Caco-2 (cell line): ENCODE measurements at regions not wholly inside any gene's neighbourhood (a gene's known extent, or its start where the extent isn't known, plus 50 kb on each side); places are given as distances from the start of the nearest gene placed in this dataset.
"Not testable (repeated sequence)": the region's sequence is repeated elsewhere in the genome, so short reads cannot be mapped to it uniquely, and the experiment has no call there.

ENCODE experiments used
- BruUV-seq: library from RNA; stranded (reverse); fragments of 400-500 nt; replicated peaks from 2 replicates; lab custom pipeline; 2021; lab: Mats Ljungman, UMichigan
- CTCF ChIA-PET: fragments of 300-600 bp; sonication (Branson Sonifier 250); formaldehyde crosslinking; loops from one replicate; lab custom pipeline; 2022; ENCODE audit warnings: antibody characterized with exemption; lab: Charles Lee
- POLR2A ChIA-PET: fragments of 300-600 bp; sonication (Branson Sonifier 250); formaldehyde crosslinking; loops from one replicate; lab custom pipeline; 2022; ENCODE audit warnings: antibody characterized with exemption; lab: Charles Lee
- DNase-seq, 2 experiments: peaks; one replicate each; pipeline versions ENCODE4 v3.0.0 to v3.0.0-alpha.2; 2020 to 2022
- H3K27me3 ChIP-seq: replicated peaks from 2 replicates; pipeline ENCODE4 v1.6.0; 2011; ENCODE audit warnings: low read length; ENCODE audit not compliant: control insufficient read depth, insufficient read depth
- H3K36me3 ChIP-seq: 2 replicates; pipeline ENCODE4 v1.5.1; 2011; ENCODE audit warnings: low read length; ENCODE audit not compliant: control insufficient read depth, insufficient read depth
- H3K4me1 ChIP-seq: fragments of 250-450 bp; sonication (Bioruptor Pico); 2 replicates; pipeline ENCODE4 v1.5.1; 2020; ENCODE audit warnings: mild to moderate bottlenecking
- H3K4me3 ChIP-seq: 2 replicates; pipeline ENCODE4 v1.5.1; 2011; ENCODE audit warnings: low read depth, mild to moderate bottlenecking, control low read depth, low read length
- H3K9me3 ChIP-seq: fragments of 250-450 bp; sonication (Bioruptor Pico); 2 replicates; pipeline ENCODE4 v1.5.1; 2020; ENCODE audit warnings: mild to moderate bottlenecking, moderate library complexity
- H3K27ac Mint-ChIP-seq: one replicate; pipeline ENCODE4 v1.8.0; 2022; ENCODE audit warnings: mixed read lengths; ENCODE audit not compliant: unreplicated experiment
- H3K27me3 Mint-ChIP-seq: one replicate; pipeline ENCODE4 v1.8.0; 2022; ENCODE audit warnings: mixed read lengths; ENCODE audit not compliant: insufficient read depth, unreplicated experiment
- H3K36me3 Mint-ChIP-seq: one replicate; pipeline ENCODE4 v1.8.0; 2022; ENCODE audit warnings: mild to moderate bottlenecking, mixed read lengths; ENCODE audit not compliant: insufficient read depth, unreplicated experiment
- H3K4me1 Mint-ChIP-seq: one replicate; pipeline ENCODE4 v1.8.0; 2022; ENCODE audit warnings: low read depth, mixed read lengths; ENCODE audit not compliant: unreplicated experiment
- H3K4me3 Mint-ChIP-seq: one replicate; pipeline ENCODE4 v1.8.0; 2022; ENCODE audit warnings: mild to moderate bottlenecking, moderate library complexity, mixed read lengths; ENCODE audit not compliant: unreplicated experiment
- H3K9me3 Mint-ChIP-seq: one replicate; pipeline ENCODE4 v1.8.0; 2022; ENCODE audit warnings: mixed read lengths; ENCODE audit not compliant: unreplicated experiment
- intact Hi-C: fragments of 100-400 bp; cut with micrococcal nuclease; formaldehyde crosslinking; loops from one replicate; pipeline ENCODE4 v1.10.0; 2022; ENCODE audit not compliant: unreplicated experiment
- TF ChIP-seq, protein P1 (sequence below), 2 experiments: fragments of 200-600 bp in 1 of 2; IDR thresholded peaks; 1 replicate in 1 of 2; 2 replicates in 1 of 2; pipeline versions ENCODE4 v1.5.1 to v1.8.0; 2011 to 2022; ENCODE audit warnings: antibody characterized with exemption in 1 of 2, control low read depth in 1 of 2, inconsistent platforms in 1 of 2, low read depth in 1 of 2, low read length in 1 of 2, mild to moderate bottlenecking in 1 of 2, moderate library complexity in 1 of 2; ENCODE audit not compliant: insufficient read depth in 1 of 2, severe bottlenecking in 1 of 2, unreplicated experiment in 1 of 2

DNA sequence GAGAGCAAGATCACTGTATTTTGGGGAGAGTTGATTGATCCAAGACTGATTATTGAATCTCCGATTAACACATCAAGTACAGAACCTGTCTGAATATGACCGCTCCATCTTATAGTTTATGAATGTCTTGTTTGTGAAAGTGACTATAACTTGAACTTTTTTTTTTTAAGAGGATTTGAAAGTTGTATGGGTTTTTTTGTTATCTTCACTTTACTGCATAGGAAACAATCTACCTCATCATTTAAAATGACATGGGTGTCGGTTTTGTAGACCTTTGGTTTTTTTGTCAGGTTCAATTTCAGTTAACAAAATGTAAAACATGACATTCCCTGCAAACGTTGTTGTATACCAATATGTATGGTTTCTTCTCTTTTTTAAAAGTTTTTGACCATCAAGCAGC lies 103.0 kb upstream of the NUDT6 start:
- Mint-ChIP-seq H3K9me3 (no peaks in the 10 kb centered on the region), H3K36me3 (peaks cover 6% of the 10 kb centered on the region), H3K4me1 (peaks cover 10% of the 10 kb centered on the region), H3K4me3 (no peak overlapping the region), H3K27ac (no peak overlapping the region), H3K27me3 (no peaks in the 10 kb centered on the region)
- TF ChIP-seq, protein P1, sequence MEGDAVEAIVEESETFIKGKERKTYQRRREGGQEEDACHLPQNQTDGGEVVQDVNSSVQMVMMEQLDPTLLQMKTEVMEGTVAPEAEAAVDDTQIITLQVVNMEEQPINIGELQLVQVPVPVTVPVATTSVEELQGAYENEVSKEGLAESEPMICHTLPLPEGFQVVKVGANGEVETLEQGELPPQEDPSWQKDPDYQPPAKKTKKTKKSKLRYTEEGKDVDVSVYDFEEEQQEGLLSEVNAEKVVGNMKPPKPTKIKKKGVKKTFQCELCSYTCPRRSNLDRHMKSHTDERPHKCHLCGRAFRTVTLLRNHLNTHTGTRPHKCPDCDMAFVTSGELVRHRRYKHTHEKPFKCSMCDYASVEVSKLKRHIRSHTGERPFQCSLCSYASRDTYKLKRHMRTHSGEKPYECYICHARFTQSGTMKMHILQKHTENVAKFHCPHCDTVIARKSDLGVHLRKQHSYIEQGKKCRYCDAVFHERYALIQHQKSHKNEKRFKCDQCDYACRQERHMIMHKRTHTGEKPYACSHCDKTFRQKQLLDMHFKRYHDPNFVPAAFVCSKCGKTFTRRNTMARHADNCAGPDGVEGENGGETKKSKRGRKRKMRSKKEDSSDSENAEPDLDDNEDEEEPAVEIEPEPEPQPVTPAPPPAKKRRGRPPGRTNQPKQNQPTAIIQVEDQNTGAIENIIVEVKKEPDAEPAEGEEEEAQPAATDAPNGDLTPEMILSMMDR (IDR thresholded peaks at IDR 0.05; ENCODE audit: insufficient read depth in 1 of 2, low read depth in 1 of 2, low read length in 1 of 2, severe bottlenecking in 1 of 2, unreplicated experiment in 1 of 2): no peak
- CTCF ChIA-PET: no interaction called here
- no peak overlapping the region for H3K4me3 ChIP-seq
- DNase-seq: no peak
- no peaks in the 10 kb centered on the region for H3K27me3 ChIP-seq
- no peaks in the 10 kb centered on the region for H3K9me3 ChIP-seq
- POLR2A ChIA-PET: no interaction called here
- intact Hi-C loops: no loop called here
- no TSS peak for BruUV-seq
- no peaks in the 10 kb centered on the region for H3K36me3 ChIP-seq
- peaks cover 8% of the 10 kb centered on the region for H3K4me1 ChIP-seq

DNA sequence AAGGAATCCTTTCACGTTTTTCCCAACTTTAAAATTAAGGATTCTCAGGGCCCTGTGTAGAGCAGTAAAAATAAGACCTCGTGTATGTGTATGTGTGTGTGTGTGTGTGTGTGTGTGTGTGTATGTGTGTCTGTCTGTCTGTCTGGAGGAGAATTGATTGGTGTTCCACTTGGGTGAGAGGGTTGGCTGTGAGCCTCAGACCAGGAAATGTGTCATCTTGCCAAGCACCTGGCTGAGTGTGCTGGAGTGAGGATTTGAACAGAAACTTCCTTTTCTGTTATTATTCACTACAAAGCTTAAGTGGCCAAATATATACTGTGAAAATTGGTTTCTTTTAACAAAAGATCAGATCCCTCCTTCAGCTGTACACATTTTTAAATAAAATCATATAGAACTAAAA lies 103.6 kb upstream of the NUDT6 start:
- H3K4me3 ChIP-seq, BruUV-seq, H3K27me3 ChIP-seq, H3K27me3 Mint-ChIP-seq, H3K4me1 ChIP-seq, CTCF ChIA-PET, intact Hi-C loops, H3K9me3 Mint-ChIP-seq, H3K36me3 ChIP-seq, H3K9me3 ChIP-seq, DNase-seq, H3K4me3 Mint-ChIP-seq, POLR2A ChIA-PET, H3K27ac Mint-ChIP-seq, H3K36me3 Mint-ChIP-seq: not testable (repeated sequence)
- peaks cover 10% of the 10 kb centered on the region for H3K4me1 Mint-ChIP-seq

DNA sequence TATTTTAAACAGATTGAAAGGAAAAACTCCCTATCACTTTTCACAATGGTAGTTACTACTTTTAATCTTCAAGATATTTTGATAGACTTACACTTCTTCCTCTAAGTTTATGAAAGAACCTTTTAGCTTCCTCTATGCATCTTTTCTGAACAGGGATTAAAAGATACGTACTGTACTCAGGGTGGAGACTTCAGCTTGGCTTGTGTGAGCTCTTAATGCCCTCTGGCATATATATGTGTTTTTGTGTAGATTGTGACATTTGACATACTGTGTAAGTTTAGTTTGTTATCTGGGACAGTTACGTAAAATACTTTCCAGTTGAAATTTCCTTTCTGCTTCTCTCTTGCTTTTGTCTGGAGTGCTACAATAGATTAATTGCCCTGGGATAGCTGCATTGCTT lies 109.3 kb upstream of the NUDT6 start:
- Histone ChIP-seq H3K4me1 (peaks cover 8% of the 10 kb centered on the region), H3K27me3 (no peaks in the 10 kb centered on the region), H3K9me3 (no peaks in the 10 kb centered on the region), H3K36me3 (no peaks in the 10 kb centered on the region), H3K4me3 (no peak overlapping the region)
- CTCF ChIA-PET: no interaction called here
- H3K9me3 Mint-ChIP-seq: no peaks in the 10 kb centered on the region
- H3K4me1 Mint-ChIP-seq: peaks cover 9% of the 10 kb centered on the region
- H3K27me3 Mint-ChIP-seq: no peaks in the 10 kb centered on the region
- TF ChIP-seq, protein P1 (IDR thresholded peaks at IDR 0.05; ENCODE audit: insufficient read depth in 1 of 2, low read depth in 1 of 2, low read length in 1 of 2, severe bottlenecking in 1 of 2, unreplicated experiment in 1 of 2): no peak
- POLR2A ChIA-PET: interaction anchor here (0.6 kb wide), 1 partner anchor 21 kb away, joined by 3 read pairs; no protein-coding TSS in a partner anchor
- DNase-seq: no peak
- intact Hi-C loops: no loop called here
- no peak overlapping the region for H3K27ac Mint-ChIP-seq
- H3K36me3 Mint-ChIP-seq: no peaks in the 10 kb centered on the region
- no TSS peak for BruUV-seq
- H3K4me3 Mint-ChIP-seq: no peak overlapping the region

DNA sequence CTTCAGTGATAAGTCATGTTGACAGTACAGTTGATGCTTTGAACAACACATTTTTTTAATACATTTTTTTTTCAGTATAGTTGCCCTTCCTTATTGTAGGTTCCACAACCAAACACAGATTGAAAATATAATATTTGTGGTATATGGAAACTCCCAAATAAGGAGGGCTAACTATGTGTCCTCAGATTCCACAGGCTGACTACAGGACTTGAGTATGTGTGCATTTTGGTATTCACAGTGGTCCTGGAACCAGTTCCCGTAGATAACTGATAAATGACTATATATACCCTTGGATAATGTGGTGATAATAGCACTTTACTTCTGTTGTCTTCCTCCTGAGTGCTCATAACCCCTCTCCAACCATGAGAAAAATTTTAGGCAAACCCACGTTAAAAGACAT lies 111.6 kb upstream of the NUDT6 start:
- no peak for DNase-seq
- POLR2A ChIA-PET: no interaction called here
- Histone ChIP-seq H3K4me3 (no peak overlapping the region), H3K4me1 (peaks cover 4% of the 10 kb centered on the region; the same call in 1 of the 2 replicates), H3K9me3 (no peaks in the 10 kb centered on the region), H3K27me3 (no peaks in the 10 kb centered on the region), H3K36me3 (no peaks in the 10 kb centered on the region)
- no peaks in the 10 kb centered on the region for H3K9me3 Mint-ChIP-seq
- no peak overlapping the region for H3K4me3 Mint-ChIP-seq
- no peaks in the 10 kb centered on the region for H3K36me3 Mint-ChIP-seq
- H3K4me1 Mint-ChIP-seq: no peaks in the 10 kb centered on the region
- no TSS peak for BruUV-seq
- intact Hi-C loops: no loop called here
- H3K27ac Mint-ChIP-seq: no peak overlapping the region
- no peaks in the 10 kb centered on the region for H3K27me3 Mint-ChIP-seq
- CTCF ChIA-PET: no interaction called here
- TF ChIP-seq, protein P1 (IDR thresholded peaks at IDR 0.05; ENCODE audit: insufficient read depth in 1 of 2, low read depth in 1 of 2, low read length in 1 of 2, severe bottlenecking in 1 of 2, unreplicated experiment in 1 of 2): no peak
